G401.6 (cell line): ENCODE measurements at regions not wholly inside any gene's neighbourhood (a gene's known extent, or its start where the extent isn't known, plus 50 kb on each side); places are given as distances from the start of the nearest gene placed in this dataset.
"Not testable (repeated sequence)": the region's sequence is repeated elsewhere in the genome, so short reads cannot be mapped to it uniquely, and the experiment has no call there.

Source experiments
- FAIRE-seq: peaks from 2 replicates; lab custom pipeline; 2012; peaks lifted over from hg19 to GRCh38; lab: Jason Lieb, UNC

DNA sequence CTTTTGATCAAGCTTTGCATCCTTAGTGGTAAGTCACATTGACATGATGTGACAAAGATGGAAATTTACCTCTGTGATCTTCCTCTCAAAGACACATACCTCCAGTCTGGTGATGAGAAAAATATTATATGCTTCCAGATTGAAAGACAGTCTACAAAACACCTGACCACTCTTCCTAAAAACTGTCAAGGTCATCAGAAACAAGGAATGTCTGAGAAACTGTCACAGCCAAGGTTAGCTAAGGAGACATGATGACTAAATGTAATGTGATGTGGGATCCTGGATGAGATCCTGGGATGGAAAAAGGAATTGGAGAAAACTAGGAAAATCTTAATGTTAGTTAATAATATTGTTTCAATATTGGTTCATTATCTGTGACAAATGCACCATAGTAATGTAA lies 226.6 kb upstream of the ST6GAL2 start:
- FAIRE-seq, result no peak

DNA sequence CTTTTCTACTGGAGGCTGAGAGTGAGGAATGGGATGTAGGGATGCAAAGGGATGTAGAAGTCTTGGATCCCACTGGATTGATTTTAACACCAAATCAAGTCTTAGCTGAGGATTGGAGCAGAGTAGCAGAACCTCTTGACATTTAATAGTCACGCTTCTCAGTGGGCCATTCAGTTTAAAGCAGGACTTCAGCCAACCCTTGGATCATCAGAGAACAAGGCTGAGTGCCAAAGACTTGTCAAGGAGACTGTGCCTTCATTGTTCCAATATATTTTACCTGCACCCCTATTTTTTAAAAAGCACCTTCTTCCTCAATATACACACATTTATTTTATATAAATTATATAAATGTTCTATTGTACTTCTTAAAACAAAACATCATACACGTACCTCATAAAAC lies 242.4 kb upstream of the ST6GAL2 start:
- FAIRE-seq, result no peak

DNA sequence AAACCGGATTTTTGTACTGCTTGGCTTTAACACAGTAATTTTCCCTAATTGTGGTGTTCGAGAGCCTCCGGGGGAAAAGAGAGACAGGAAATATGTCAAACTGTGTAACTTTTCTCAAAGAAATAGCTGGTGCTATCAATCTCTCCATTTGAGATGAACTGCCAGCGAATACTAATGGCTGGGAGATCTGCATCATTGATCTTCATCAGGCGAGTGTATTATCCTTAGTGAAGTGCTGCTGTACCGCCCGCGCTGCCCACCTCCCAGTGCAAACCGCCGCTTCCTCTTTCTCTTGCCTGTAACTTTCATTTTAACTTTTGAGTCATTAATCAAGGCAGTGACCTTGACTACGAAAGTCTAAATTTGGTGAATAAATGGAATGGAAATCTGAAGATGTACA lies 246.1 kb upstream of the ST6GAL2 start:
- FAIRE-seq, result no peak

DNA sequence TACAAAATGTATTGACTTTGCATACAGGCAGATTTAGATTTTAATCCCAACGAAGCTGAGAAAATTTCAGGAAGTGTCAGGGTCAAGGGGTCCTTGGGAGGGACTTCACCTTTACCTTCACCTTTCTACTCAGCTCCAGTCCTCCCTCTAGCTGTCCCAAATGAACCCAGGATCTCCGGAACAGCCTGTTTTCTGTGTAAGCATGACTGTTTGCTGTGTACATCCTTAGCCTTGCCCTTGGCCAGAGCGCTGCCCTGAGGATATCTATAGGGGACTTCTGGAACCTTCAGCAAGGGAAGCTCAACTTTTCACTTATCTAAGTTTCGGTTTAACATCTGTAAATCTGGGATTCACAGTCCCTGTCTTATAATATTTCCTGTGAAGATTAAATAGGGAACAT lies 246.8 kb upstream of the ST6GAL2 start:
- no peak for FAIRE-seq

DNA sequence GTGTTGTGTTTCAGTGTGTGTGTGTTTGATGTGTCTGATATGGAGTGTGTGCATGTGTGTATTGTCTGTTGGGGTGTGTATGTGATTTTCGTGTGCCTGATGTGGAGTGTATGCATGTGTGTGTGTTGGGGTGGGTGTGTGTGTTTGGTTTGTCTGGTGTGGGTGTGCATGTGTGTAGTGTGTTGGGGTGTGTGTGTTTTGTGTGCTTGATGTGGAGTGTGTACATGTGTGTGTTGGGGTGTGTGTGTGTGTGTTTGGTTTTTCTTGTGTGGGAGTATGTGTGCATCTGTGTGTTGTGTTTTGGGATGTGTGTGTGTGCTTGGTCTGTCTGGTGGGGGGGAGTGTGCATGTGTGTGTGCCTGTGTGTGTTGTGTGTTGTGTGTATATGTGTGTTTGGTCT lies 247.4 kb upstream of the ST6GAL2 start:
- FAIRE-seq, result no peak

DNA sequence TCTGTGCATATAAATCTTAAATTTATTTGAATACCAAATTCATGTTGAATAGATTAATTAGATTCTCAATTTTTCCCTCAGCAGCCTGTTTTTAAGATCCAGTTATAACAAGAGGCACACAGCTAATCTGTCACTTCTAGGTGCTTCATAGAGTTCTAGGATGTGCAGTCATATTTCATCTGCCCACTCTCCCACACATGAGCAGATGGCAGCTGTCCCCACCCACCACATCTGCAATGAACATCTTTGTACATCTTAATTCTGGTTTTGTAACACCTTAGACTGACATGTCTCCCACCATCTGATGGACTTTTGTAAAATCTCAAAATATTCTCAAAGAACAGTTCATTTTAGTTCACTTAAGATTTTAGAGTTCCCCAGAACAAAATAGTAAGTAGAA lies 250.8 kb upstream of the ST6GAL2 start:
- FAIRE-seq, result no peak

DNA sequence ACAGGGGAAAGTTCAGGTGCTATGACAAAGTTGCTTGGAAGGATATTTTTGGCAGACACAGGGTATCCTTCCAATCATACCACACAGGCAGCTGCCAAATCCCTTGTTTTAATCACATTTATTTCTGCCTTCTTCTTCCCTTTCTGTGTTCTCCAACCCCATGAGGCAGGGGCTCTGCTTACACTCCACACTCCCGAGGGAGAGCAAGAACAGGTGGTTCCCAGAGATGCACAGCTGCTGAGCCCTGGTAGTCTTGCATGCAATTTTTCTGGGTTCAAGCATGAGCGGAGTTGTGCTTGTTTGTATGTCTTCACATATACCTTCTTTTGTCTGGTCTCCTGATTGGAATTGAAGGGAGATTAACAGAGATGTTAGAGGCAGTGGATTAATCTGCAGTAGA lies 251.7 kb upstream of the ST6GAL2 start:
- no peak for FAIRE-seq

DNA sequence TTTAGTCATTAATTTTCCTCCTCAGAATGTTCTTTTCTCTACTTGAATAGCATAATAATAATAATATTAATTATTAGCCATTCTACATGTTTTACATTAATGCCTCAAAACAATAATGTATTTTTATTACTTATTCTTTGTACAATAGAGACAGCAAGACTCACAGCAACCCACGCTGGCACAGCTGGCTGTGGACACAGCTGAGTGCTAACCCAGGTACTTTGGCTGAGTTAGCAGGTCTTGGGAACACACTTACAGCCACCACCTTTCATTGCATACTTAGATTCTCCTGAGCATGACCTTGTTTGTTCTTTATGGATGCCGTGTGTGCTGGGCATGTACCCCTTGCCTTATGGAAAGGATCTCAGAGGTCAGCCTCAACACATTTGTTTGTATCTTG lies 260.2 kb upstream of the ST6GAL2 start:
- no peak for FAIRE-seq

DNA sequence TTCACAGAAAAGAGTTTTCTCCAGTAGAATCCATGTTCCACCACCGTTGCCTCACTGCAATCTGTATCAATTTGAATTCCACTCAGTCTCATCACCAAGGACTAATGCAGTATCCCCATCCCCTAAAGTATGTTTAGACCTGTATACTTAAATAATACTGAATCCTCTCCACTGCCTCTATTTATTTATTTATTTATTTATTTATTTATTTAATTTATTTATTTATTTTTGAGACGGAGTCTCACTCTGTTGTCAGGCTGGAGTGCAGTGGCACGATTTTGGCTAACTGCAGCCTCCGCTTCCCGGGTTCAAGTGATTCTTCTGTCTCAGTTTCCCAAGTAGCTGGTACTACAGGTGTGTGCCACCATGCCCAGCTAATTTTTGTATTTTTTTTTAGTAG lies 260.7 kb upstream of the ST6GAL2 start:
- not testable (repeated sequence) for FAIRE-seq

DNA sequence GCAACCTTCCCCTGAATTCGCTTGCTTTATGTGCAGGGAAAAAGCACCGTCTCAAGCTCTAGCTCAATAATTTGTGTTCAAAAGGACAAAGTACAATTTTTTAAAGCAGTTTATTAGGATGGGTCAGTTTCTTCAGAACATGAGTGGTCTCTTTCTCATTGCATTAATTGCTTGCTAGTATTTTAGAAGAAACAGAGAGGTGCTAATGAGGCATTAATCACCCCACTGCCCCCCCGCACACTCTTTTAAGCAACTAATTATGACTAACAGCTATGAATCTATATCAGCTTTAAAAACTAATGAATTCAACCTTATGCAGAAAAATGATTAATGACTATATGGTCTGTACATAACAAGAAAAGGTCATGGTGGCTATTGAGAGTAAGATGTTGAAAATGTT lies 262.1 kb upstream of the ST6GAL2 start:
- no peak for FAIRE-seq

DNA sequence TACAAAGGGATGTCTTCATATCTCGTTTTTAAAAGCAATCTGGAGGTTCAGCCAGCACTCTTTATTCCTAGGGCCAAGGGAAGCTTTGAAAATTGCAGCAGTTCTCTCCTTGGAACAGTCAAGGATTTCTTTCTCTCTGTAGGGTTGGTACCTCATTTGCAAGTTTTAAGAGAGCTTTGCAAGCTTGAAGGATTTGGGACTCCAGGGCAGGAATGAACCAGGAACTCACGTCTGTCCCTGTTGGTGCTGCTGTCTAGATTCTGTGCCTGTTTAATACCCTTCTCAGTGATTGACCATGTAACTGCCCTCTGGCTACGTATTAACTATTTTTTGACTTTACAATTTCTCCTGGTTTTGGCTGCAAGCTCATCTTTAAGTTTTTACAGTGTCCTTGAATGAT lies 262.5 kb upstream of the ST6GAL2 start:
- no peak for FAIRE-seq

DNA sequence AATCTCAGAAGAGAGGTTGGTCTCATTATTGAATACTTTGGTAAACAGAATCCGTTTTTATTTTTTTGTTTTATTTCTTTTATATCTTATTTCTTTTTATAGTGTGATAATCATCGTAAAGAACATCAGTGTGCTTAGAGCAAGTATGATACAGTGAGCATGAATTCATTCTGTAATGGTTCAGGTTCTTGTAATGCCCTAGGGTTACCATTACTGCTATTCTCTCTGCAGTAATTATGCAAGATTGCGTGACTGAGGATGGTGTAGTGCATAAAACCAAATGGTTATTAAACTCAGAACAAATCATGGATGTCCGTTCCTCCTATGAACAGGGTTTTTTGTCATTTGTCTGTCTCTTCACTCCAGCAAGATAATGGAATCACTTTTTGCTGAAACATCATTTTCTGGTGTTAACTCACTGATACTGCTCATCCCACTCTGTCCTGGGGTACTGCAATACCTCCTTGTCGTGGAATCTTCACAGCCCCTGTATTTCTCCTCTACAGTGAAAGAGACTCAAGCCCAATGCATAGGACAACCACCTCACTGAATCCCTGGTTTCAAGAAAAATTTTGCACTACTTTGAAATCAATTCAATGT lies 274.8 kb upstream of the ST6GAL2 start:
- no peak for FAIRE-seq

DNA sequence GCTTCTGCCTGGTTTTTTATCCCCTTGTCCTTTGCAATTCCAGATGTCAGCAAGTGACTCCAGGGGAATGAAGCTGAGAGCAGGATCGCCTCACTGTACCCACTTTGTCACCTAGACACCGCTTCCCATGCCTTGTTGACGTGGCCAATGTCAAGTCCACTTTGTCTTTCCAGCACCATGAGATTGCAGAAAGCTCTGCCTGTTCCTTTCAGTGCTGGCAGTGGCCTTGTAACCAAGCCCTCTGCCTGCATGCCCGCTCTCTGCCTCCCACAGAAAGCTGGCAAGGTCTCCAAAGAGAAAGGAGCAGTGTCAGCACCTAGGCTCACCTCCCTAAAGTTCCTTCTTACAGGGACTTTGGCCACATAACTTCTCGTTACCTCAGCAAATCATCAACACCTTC lies 282.2 kb upstream of the ST6GAL2 start:
- FAIRE-seq, result no peak

DNA sequence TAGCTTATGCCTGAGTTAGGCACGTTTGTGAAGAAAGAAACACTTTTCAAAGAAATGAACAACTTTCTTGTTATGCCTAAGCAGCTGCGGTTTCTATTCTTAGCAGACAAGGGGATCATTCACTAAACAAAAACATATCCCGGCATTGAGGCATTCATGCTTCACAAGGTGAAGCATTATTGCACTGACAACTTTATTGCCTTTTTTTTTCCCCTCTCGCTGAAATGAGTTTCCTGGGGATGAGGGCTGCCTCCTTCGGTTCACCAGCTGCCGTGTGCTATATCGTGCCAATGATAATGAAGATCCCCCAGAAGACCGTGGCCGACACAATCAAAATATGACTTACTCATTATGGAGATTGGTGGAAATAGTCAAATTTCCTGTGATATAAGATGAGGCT lies 288.2 kb upstream of the ST6GAL2 start:
- FAIRE-seq, result no peak

DNA sequence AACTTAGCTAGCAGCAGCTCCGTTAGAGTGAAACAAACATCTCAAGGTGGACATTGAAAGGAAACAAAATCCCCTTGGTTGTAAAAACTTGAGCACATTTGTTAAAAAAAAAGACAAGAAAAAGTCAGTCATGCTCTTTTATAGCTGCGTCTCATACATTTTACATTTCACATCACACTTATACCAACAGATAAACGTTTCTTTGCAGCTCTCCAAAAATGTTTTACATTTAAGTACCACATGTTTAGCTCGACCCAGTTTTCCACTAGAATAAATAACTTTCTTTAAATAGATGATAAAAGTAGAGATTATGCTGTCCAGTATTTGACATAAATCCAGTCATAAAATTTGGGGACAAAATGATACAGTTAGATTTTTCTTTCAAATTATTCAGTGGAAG lies 297.0 kb upstream of the ST6GAL2 start:
- no peak for FAIRE-seq

DNA sequence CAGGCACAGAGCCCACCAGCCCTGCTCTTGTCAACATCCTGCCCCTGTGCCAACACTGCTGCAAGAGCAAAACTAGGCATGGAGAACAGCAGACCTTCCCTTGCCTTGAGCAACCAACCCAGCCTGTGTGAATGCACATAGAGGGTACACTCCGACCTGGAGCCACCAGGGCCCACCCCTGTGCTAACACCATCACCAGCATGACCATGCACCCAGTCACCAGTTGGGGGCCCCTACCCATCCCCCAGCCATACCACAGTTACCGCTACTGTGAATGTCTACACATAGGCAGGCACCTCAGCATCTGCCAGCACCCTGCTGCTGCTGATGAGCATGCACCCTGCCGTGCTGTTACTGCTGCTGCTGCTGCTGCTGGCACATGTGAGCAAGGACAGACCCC lies 301.9 kb upstream of the ST6GAL2 start:
- FAIRE-seq, result no peak

DNA sequence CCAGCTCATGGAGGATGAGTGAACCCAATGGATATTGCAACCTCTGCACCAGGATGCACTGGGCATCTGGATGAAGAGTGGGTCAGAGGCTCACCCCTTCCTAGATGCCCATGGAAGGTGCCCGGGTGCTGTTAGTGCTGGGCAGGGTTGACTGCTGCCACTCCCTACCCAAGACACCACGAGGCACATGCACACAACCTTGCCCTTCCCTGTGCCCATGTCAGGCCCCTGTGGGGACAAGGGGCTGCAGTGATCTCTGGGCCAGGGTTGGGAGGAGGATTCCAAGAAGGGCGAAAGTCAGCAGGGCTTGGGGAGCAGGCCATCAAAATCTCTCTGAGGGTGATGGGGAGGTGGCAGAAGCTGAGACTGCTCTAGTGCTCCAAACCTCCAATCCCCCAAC lies 309.7 kb upstream of the ST6GAL2 start:
- no peak for FAIRE-seq

DNA sequence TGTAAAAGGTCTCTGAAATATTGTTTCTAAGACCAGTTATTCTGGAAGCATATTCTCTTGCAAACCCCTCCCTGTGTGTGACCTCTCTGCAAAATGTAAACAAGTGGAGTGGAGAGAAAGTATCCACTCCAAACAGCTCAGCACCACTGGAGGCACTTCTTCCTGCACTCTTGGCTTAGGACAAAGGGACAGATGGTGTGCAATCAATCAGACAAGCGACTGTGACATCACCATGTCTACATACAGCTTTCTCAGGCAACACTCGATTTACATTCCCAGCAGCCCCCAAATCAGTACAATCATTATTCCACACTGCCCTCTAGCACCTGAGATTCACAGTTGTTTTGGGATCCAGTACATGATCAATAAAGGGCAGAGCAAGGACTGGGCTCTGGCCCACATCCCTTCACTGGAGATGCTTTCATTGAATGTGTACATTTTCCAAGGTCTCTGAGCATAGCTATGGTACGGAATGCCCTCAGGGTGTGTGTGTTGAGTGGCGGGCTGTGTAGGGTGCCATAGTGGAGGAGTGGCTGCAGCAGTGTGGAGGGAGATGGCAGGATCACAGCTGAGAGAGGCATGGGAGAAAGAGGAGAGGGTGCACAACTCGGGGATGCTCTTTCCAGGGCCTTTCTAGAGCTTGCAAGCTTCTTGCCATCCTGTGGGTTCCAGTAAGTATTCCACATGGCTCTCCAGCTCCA lies 311.8 kb upstream of the ST6GAL2 start:
- no peak for FAIRE-seq

DNA sequence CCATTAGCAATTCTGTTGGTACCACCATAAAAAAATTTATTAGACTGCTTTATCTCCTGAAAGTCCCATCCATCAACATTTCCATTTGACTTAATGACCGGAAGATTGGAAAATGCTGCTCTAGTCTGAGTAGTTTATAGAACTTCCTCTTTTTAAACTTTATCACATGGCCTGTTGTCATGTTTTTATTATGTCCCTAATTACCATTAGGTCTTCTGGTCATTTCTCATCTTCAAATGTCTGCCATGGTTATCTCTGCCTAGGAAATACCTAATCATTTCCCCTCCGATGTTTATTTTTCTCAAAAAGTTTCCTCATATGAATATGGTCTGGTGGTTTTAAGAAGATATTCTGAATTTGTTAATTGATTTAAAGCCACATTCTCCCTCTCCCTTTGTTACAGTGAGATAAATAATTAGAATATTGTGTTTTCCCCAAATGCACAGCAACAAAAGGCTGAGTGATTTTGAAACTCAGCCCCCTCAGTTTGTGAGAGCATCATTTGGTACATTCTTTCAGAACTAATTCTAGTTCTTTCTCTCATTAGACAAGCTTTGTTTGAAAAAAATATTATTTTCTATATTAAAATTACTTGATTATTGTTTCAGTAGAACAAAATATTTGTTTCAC lies 317.1 kb upstream of the ST6GAL2 start:
- no peak for FAIRE-seq

DNA sequence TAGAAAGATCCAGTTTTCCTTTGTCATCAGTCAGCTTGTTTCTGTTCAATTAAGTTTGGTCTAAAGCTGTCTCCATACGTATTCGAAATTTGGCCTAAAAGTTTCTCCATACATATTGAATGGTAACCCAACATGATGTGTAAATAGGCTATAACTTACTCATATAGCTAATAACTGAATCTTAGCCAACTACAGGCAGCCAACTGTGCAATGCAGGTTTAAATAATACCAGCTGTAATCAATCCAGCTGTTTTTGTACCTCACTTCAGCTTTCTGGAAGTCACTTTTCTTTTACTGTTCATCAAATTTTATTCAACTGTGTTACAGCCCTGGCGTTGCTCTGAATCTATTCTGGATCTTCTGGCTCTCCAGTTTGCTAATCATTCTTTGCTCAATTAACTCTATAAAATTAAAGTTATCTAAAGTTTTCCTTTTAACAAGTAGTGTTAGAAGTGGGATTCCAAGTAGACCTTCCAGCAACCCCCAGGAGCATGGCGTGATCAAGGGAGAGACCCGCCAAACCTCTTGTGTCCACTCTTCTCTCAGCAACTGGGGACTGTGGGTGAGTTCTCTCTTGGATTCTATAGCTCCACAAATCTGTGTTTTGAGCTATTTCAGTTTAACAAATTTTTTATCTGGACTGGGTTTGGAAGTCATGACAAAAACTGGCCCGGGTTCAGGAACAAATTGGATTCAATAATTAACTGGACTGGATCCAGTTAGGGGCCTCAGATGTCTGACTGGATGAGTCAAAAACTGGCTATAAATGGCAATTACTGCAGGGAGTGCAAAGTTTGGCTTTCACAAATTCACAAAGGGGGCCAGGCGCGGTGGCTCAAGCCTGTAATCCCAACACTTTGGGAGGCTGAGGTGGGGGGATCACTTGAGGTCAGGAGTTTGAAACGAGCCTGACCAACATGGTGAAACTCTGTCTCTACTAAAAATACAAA lies 329.7 kb upstream of the ST6GAL2 start:
- no peak for FAIRE-seq

DNA sequence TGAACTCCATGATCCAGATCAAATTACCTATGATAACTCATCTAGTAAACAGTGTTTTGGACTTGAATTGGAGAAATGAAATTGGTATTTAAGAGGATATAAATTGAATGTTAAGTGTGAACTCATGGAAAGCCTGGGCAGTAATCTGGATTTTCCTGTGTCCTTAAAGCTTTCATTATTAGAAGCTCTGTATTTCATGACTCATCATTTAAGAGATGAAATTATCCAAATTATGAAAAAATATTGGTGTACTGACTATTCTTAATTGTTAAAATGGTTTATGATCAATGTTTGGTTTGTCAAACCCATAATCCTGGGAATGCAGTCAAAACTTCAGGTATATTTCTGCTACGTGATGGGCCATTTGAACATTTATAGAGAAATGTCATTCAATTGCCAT lies 332.2 kb upstream of the ST6GAL2 start:
- FAIRE-seq, result no peak

DNA sequence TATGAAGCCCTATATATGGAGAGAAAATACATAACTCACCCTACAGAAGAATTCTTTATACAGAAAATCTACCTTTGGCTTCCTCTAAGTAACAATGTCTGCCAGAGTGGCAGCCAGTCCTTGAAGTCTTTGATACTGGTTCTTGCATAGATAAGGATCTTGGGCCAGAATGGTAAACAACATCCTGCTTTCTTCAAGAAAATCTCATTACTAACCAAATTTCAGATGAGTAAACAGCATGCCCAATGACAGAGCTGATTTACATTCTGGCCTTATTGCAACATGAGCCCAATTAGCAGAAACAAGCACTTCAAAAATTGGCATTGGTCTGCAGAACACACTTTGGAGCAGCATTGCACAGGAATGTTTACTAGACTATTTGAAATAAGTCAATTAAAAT lies 336.5 kb upstream of the ST6GAL2 start:
- FAIRE-seq, result no peak
